GM23338 (cell line): ENCODE measurements at regions not wholly inside any gene's neighbourhood (a gene's known extent, or its start where the extent isn't known, plus 50 kb on each side); places are given as distances from the start of the nearest gene placed in this dataset.

Source experiments
- CREB1 ChIP-seq: fragments of 250-450 bp; sonication (Bioruptor Pico); IDR thresholded peaks from 2 replicates; pipeline ENCODE4 v1.5.0; 2020; ENCODE audit warnings: low read depth, mild to moderate bottlenecking, moderate library complexity
- EZH2 ChIP-seq: fragments of 200-600 bp; sonication (generic); IDR thresholded peaks from one replicate; pipeline ENCODE4 v1.8.0; 2017; ENCODE audit warnings: antibody characterized with exemption, mild to moderate bottlenecking, low read depth; ENCODE audit not compliant: unreplicated experiment
- EZH2phosphoT487 ChIP-seq: fragments of 200-600 bp; sonication (generic); IDR thresholded peaks from one replicate; pipeline ENCODE4 v1.8.1; 2018; ENCODE audit warnings: antibody characterized with exemption; ENCODE audit not compliant: unreplicated experiment
- JUNB ChIP-seq: IDR thresholded peaks from one replicate; pipeline ENCODE4 v1.6.1; 2016; ENCODE audit warnings: antibody characterized with exemption; ENCODE audit not compliant: unreplicated experiment
- TF ChIP-seq, protein P1 (sequence below), 2 experiments: fragments of 200-600 bp in 1 of 2; sonication (generic) in 1 of 2; conservative IDR thresholded peaks; 2 replicates each; pipeline versions ENCODE4 v1.5.1 to v1.6.1; 2016 to 2017; ENCODE audit warnings: antibody characterized with exemption in 2 of 2, low read depth in 2 of 2, mild to moderate bottlenecking in 2 of 2, moderate library complexity in 1 of 2

DNA sequence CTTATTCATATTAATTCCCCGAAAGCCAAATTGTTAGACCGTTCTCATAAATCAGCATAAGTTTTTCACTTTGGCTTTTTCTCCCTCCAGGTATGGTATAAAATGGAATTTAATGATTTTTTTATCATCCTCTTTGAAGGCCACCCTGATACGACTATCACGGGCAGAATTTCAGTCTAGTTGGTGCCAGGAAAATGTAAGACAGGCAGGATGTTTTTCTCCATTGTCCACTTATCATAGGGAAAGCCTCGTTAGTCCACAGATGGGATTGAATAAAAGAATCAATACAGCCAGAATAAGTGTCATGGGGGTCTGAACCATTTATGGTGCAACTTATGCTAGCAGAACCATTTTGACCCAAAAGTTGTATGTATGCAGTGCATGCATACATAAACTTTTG lies 566.0 kb upstream of the ARGLU1 start:
- TF ChIP-seq, protein P1, sequence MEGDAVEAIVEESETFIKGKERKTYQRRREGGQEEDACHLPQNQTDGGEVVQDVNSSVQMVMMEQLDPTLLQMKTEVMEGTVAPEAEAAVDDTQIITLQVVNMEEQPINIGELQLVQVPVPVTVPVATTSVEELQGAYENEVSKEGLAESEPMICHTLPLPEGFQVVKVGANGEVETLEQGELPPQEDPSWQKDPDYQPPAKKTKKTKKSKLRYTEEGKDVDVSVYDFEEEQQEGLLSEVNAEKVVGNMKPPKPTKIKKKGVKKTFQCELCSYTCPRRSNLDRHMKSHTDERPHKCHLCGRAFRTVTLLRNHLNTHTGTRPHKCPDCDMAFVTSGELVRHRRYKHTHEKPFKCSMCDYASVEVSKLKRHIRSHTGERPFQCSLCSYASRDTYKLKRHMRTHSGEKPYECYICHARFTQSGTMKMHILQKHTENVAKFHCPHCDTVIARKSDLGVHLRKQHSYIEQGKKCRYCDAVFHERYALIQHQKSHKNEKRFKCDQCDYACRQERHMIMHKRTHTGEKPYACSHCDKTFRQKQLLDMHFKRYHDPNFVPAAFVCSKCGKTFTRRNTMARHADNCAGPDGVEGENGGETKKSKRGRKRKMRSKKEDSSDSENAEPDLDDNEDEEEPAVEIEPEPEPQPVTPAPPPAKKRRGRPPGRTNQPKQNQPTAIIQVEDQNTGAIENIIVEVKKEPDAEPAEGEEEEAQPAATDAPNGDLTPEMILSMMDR (conservative IDR thresholded peaks at IDR 0.05; ENCODE audit: low read depth in 2 of 2), result no peak
- TF ChIP-seq EZH2phosphoT487 (no peak), JUNB (no peak), EZH2 (no peak), CREB1 (CRISPR knock-in tag) (no peak)
